Type B pancreatic cell (in vitro differentiated cells): ENCODE measurements at regions not wholly inside any gene's neighbourhood (a gene's known extent, or its start where the extent isn't known, plus 50 kb on each side); places are given as distances from the start of the nearest gene placed in this dataset.

Experiments
- DNase-seq: peaks from one replicate; pipeline ENCODE4 v3.0.0; 2021; ENCODE audit warnings: mixed read lengths; ENCODE audit not compliant: unreplicated experiment; ENCODE audit errors: extremely low spot score
- H3K27ac Mint-ChIP-seq: 2 replicates; pipeline ENCODE4 v1.8.0; 2021; ENCODE audit warnings: mild to moderate bottlenecking, mixed read lengths
- H3K27me3 Mint-ChIP-seq: 2 replicates; pipeline ENCODE4 v1.8.0; 2021; ENCODE audit warnings: mixed read lengths
- H3K36me3 Mint-ChIP-seq: 2 replicates; pipeline ENCODE4 v1.8.0; 2021; ENCODE audit warnings: mixed read lengths
- H3K4me1 Mint-ChIP-seq: one replicate; pipeline ENCODE4 v1.8.0; 2021; ENCODE audit warnings: mixed read lengths; ENCODE audit not compliant: unreplicated experiment
- H3K4me3 Mint-ChIP-seq: 2 replicates; pipeline ENCODE4 v1.8.0; 2021; ENCODE audit warnings: mild to moderate bottlenecking, mixed read lengths
- H3K9me3 Mint-ChIP-seq: 2 replicates; pipeline ENCODE4 v1.8.0; 2021; ENCODE audit warnings: mixed read lengths
- TF ChIP-seq, protein P1 (sequence below): fragments of 200-600 bp; sonication (generic); conservative IDR thresholded peaks from 2 replicates; pipeline ENCODE4 v1.5.0; 2021; ENCODE audit warnings: antibody characterized with exemption, mild to moderate bottlenecking

GRCh38 chr6:19298421-19298820 is 538.7 kb upstream of the ID4 start:
- H3K27ac Mint-ChIP-seq, result no peak overlapping the region
- no peak for DNase-seq
- H3K4me1 Mint-ChIP-seq, result peaks cover 31% of the 10 kb centered on the region
- H3K9me3 Mint-ChIP-seq, result peaks cover 11% of the 10 kb centered on the region
- no peaks in the 10 kb centered on the region for H3K27me3 Mint-ChIP-seq
- no peaks in the 10 kb centered on the region for H3K36me3 Mint-ChIP-seq
- H3K4me3 Mint-ChIP-seq, result no peak overlapping the region
- TF ChIP-seq, protein P1, sequence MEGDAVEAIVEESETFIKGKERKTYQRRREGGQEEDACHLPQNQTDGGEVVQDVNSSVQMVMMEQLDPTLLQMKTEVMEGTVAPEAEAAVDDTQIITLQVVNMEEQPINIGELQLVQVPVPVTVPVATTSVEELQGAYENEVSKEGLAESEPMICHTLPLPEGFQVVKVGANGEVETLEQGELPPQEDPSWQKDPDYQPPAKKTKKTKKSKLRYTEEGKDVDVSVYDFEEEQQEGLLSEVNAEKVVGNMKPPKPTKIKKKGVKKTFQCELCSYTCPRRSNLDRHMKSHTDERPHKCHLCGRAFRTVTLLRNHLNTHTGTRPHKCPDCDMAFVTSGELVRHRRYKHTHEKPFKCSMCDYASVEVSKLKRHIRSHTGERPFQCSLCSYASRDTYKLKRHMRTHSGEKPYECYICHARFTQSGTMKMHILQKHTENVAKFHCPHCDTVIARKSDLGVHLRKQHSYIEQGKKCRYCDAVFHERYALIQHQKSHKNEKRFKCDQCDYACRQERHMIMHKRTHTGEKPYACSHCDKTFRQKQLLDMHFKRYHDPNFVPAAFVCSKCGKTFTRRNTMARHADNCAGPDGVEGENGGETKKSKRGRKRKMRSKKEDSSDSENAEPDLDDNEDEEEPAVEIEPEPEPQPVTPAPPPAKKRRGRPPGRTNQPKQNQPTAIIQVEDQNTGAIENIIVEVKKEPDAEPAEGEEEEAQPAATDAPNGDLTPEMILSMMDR, result no peak

DNA sequence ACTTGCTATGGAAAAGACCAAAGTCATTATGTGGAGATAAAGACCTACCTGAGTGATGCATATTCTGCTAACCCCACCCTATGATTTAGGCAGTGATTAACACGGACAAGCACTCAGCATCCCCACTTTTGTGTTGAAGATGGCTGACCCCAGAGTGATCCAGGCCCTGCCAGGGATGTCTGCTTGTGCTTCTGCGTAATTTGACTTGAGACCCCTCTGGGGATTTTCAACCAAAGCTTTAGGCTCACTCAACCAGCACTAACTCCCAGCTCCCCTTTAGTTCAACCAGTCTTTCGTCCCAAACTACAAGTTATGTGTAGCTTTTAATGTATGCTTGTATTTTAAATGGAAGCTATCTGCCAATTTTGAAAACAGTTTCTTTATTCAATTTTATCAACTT is 538.0 kb upstream of the ID4 start:
- H3K4me3 Mint-ChIP-seq, result no peak overlapping the region
- no peaks in the 10 kb centered on the region for H3K27me3 Mint-ChIP-seq
- no peaks in the 10 kb centered on the region for H3K36me3 Mint-ChIP-seq
- H3K4me1 Mint-ChIP-seq, result peaks cover 35% of the 10 kb centered on the region
- H3K27ac Mint-ChIP-seq, result no peak overlapping the region
- TF ChIP-seq, protein P1, result no peak
- H3K9me3 Mint-ChIP-seq, result peaks cover 11% of the 10 kb centered on the region
- DNase-seq, result no peak

DNA sequence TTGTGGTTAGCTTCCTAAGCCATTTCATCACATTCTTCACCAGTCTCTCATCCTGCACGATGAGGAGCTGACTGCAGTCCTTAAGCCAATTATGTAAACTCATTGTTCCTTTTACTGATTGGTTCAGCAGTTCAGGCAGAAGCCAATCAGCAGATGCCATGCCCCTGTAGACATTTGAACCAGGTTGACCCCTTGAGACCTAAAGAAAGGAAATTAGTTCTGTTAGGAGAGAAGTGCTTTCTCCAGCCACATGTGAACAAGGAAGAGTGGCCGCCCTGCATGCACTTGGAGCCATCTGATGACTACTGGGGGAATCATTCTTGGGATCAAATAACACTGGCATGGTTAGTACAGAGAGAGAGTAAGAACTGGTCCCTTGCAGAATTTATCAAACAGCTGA is 535.2 kb upstream of the ID4 start:
- TF ChIP-seq, protein P1, result no peak
- DNase-seq, result no peak
- Mint-ChIP-seq H3K4me3 (no peak overlapping the region), H3K36me3 (no peaks in the 10 kb centered on the region), H3K4me1 (peaks cover 35% of the 10 kb centered on the region), H3K9me3 (peaks cover 11% of the 10 kb centered on the region), H3K27me3 (no peaks in the 10 kb centered on the region), H3K27ac (no peak overlapping the region)

DNA sequence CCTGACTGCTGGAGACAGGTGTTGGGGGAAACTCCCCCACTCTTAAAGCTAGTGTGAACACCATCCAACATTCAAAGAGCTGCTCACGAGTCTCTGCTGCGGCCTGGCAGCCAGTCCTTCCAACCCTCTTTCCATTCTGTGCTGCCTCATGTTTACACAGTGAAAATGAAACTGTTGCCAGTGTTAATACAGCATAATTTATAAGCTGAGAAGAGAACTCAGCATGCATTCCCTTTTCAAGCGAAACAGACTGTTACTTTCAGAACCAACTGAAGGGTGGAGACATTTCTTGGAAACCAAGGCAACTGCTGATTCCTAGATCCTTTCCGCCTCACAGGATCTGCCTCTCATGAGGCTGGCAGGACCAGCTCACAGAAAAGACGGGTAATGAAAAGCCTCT is 533.8 kb upstream of the ID4 start:
- no peak overlapping the region for H3K27ac Mint-ChIP-seq
- H3K4me3 Mint-ChIP-seq, result peak overlapping the region; percentile 17
- peaks cover 30% of the 10 kb centered on the region for H3K4me1 Mint-ChIP-seq
- no peak for DNase-seq
- H3K9me3 Mint-ChIP-seq, result peaks cover 11% of the 10 kb centered on the region
- no peaks in the 10 kb centered on the region for H3K27me3 Mint-ChIP-seq
- H3K36me3 Mint-ChIP-seq, result no peaks in the 10 kb centered on the region
- TF ChIP-seq, protein P1, result no peak

- TF ChIP-seq, protein P1, result no peak
- Mint-ChIP-seq H3K36me3 (no peaks in the 10 kb centered on the region), H3K27me3 (no peaks in the 10 kb centered on the region), H3K4me1 (peaks cover 29% of the 10 kb centered on the region), H3K4me3 (no peak overlapping the region), H3K27ac (no peak overlapping the region), H3K9me3 (peaks cover 14% of the 10 kb centered on the region)
- DNase-seq, result no peak
Observed at GRCh38 chr6:19309661-19310060, 527.5 kb upstream of the ID4 start.

- Mint-ChIP-seq H3K4me1 (peaks cover 29% of the 10 kb centered on the region), H3K27me3 (no peaks in the 10 kb centered on the region), H3K9me3 (peaks cover 18% of the 10 kb centered on the region), H3K27ac (peak overlapping the region; percentile 14), H3K4me3 (peak overlapping the region; percentile 40), H3K36me3 (no peaks in the 10 kb centered on the region)
- TF ChIP-seq, protein P1, result no peak
- no peak for DNase-seq
Observed at GRCh38 chr6:19311786-19312185, 525.4 kb upstream of the ID4 start.
